Pancreas (tissue), 10 donors: ENCODE measurements at regions not wholly inside any gene's neighbourhood (a gene's known extent, or its start where the extent isn't known, plus 50 kb on each side); places are given as distances from the start of the nearest gene placed in this dataset.
"Not testable (repeated sequence)": the region's sequence is repeated elsewhere in the genome, so short reads cannot be mapped to it uniquely, and the experiment has no call there.

Experiments
- ATAC-seq, 4 donors: fragments of 200-7000 bp; cut with Tn5 transposase; one replicate each; pipeline versions ENCODE4 v1.8.0 to v1.9.1; 2020; ENCODE audit warnings: mild to moderate bottlenecking in 4 of 4, moderate library complexity in 4 of 4
- DNase-seq, 6 donors: peaks; one replicate each; pipeline ENCODE4 v3.0.0-alpha.2; 2020
- FAIRE-seq: peaks from 2 replicates; lab custom pipeline; 2012; peaks lifted over from hg19 to GRCh38; lab: Jason Lieb, UNC
- H3K27ac ChIP-seq, 4 donors: fragments of 200-600 bp; sonication (generic); 1 replicate in 3 of 4; 2 replicates in 1 of 4; pipeline versions ENCODE4 v1.5.0 to v1.8.0; 2020
- H3K27me3 ChIP-seq, 4 donors: fragments of 200-600 bp; one replicate each; pipeline ENCODE4 v1.8.0; 2021
- H3K36me3 ChIP-seq, 3 donors: fragments of 200-600 bp; sonication (generic) in 1 of 3; one replicate each; pipeline versions ENCODE4 v1.5.0 to v1.8.0; 2020 to 2021
- H3K4me1 ChIP-seq, 3 donors: fragments of 200-600 bp; one replicate each; pipeline ENCODE4 v1.8.0; 2021
- H3K4me3 ChIP-seq, 4 donors: fragments of 200-600 bp; sonication (generic) in 2 of 4; one replicate each; pipeline versions ENCODE4 v1.5.0 to v1.8.0; 2020 to 2021
- H3K9me3 ChIP-seq, 4 donors: fragments of 200-600 bp; one replicate each; pipeline ENCODE4 v1.8.0; 2021
- WGBS, 2 donors: extraction: QIAGEN DNeasy Blood & Tissue Kit; methylation state at CpG; one replicate each; pipeline ENCODE4 v1.1.7; 2013; 5-methylcytosine and 5-hydroxymethylcytosine counted together
- intact Hi-C, 3 donors: fragments of 100-400 bp; cut with DNase I; formaldehyde crosslinking; loops; one replicate each; pipeline versions ENCODE4 v1.11.1 to v1.14.2; 2022
- TF ChIP-seq, protein P1 (sequence below), 4 donors: fragments of 200-600 bp; sonication (generic) in 3 of 4; IDR thresholded peaks; one replicate each; pipeline versions ENCODE4 v1.5.0 to v1.8.0; 2021; ENCODE audit warnings: antibody characterized with exemption in 4 of 4
- donor health status: healthy with polysubstance abuse.
- donor health status: DM: no; HTN: no; CAD: no; lungs with moderate emphysema.
- donor health status: DM: no; HTN: no; CAD: no.
- donor health status: control.
- donor health status: control.
- donor health status: Bipolar disorder and iron deficiency.
- donor health status: DM: yes; HTN: yes; CAD: no.
- donor health status: DM: no; HTN: no; CAD: no.
- donor health status: DM: no; HTN: no; CAD: no.
- donor health status: DM: yes; HTN: yes; CAD: no.

DNA sequence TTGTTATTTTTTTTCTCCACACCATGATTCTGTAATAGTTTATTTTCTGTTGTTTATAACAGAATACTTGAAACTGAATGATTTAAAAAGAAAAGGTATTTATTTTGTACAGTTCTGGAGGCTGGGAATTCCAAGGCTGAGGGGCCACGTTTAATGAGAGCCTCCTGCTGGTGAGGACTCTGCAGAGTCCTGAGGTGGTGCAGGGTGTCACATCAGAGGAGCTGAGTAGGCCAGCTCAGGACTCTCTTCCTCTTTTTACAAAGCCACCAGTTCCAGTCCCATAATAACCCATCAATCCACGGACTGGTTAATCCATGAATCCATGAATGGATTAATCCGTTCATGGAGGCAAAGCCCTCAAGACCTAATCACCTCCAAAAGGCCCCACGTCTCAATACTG lies 71.6 kb downstream of the TFAP2A start:
- intact Hi-C loops: no loop called here
- TF ChIP-seq, protein P1, sequence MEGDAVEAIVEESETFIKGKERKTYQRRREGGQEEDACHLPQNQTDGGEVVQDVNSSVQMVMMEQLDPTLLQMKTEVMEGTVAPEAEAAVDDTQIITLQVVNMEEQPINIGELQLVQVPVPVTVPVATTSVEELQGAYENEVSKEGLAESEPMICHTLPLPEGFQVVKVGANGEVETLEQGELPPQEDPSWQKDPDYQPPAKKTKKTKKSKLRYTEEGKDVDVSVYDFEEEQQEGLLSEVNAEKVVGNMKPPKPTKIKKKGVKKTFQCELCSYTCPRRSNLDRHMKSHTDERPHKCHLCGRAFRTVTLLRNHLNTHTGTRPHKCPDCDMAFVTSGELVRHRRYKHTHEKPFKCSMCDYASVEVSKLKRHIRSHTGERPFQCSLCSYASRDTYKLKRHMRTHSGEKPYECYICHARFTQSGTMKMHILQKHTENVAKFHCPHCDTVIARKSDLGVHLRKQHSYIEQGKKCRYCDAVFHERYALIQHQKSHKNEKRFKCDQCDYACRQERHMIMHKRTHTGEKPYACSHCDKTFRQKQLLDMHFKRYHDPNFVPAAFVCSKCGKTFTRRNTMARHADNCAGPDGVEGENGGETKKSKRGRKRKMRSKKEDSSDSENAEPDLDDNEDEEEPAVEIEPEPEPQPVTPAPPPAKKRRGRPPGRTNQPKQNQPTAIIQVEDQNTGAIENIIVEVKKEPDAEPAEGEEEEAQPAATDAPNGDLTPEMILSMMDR (IDR thresholded peaks at IDR 0.05): no peak
- WGBS, 2 donors: 48 to 49% methylated on average over 4 of the region's 4 CpGs
- Histone ChIP-seq H3K27ac (no peak overlapping the region), H3K4me3 (no peak overlapping the region), H3K4me1 (no peaks in the 10 kb centered on the region), H3K36me3 (no peaks in the 10 kb centered on the region), H3K9me3 (no peaks in the 10 kb centered on the region), H3K27me3 (no peaks in the 10 kb centered on the region)
- DNase-seq (no peak), ATAC-seq (no peak), FAIRE-seq (no peak)

DNA sequence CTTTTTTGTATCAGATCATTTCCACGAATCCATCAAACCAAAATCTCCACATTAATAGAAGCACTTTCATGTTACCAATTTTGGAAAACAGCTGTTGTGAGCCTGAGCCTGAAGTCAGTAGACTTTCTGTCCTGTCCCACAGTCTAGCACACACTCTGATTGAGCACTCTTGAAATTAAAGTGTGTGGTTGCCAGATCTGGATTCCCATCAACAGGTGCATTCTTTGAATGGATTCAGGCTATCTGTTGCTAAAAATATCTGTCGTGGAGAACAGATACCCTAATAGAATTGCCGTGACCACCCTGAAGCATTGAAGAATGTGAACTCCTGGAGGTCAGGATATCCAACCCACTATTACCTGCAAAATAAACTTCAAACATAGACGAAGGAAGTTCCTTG lies 73.3 kb downstream of the TFAP2A start:
- Histone ChIP-seq H3K4me3 (no peak overlapping the region), H3K36me3 (no peaks in the 10 kb centered on the region), H3K27ac (no peak overlapping the region), H3K9me3 (no peaks in the 10 kb centered on the region), H3K4me1 (no peaks in the 10 kb centered on the region), H3K27me3 (no peaks in the 10 kb centered on the region)
- WGBS, 2 donors: 33 to 39% methylated on average over 4 of the region's 4 CpGs
- intact Hi-C loops: no loop called here
- DNase-seq (no peak), FAIRE-seq (no peak), ATAC-seq (no peak)
- TF ChIP-seq, protein P1 (IDR thresholded peaks at IDR 0.05): no peak

DNA sequence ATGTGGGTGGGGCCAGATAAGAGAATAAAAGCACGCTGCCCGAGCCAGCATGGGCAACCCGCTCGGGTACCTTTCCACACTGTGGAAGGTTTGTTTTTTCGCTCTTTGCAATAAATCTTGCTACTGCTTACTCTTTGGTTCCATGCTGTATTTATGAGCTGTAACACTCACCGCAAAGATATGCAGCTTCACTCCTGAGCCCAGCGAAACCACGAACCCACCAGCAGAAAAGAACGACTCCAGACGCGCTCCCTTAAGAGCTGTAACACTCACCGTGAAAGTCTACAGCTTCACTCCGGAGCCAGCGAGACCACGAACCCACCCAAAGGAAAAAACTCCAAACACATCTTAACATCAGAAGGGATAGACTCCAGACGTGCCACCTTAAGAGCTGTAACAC lies 76.7 kb downstream of the TFAP2A start:
- no peak for DNase-seq
- WGBS, 2 donors: 77 to 85% methylated on average over 16 of the region's 16 CpGs
- no peak for ATAC-seq

DNA sequence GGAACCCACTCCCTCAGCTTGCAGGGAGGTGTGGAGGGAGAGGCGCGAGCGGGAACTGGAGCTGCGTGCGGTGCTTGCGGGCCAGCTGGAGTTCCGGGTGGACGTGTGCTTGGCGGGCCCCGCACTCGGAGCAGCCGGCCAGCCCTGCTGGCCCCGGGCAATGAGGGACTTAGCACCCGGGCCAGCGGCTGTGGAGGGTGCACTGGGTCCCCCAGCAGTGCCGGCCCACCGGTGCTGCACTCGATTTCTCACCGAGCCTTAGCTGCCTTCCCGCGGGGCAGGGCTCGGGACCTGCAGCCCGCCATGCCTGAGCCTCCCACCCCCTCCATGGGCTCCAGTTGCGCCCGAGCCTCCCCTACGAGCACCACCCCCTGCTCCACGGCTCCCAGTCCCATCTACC lies 77.5 kb downstream of the TFAP2A start:
- H3K9me3 ChIP-seq, H3K27ac ChIP-seq, DNase-seq, H3K4me3 ChIP-seq, ATAC-seq, H3K4me1 ChIP-seq, intact Hi-C loops, H3K27me3 ChIP-seq, FAIRE-seq, H3K36me3 ChIP-seq: not testable (repeated sequence)
- 84 to 93% methylated on average over 18 to 27 of the region's 27 CpGs for WGBS, 2 donors

More for the DNA sequence above, 76.7 kb downstream of the TFAP2A start:
- H3K4me3 ChIP-seq: no peak overlapping the region
- no peak for FAIRE-seq
- H3K36me3 ChIP-seq: no peaks in the 10 kb centered on the region
- TF ChIP-seq, protein P1 (IDR thresholded peaks at IDR 0.05): no peak
- intact Hi-C loops: no loop called here
- H3K27ac ChIP-seq: no peak overlapping the region
- H3K4me1 ChIP-seq: no peaks in the 10 kb centered on the region
- no peaks in the 10 kb centered on the region for H3K9me3 ChIP-seq
- H3K27me3 ChIP-seq: no peaks in the 10 kb centered on the region

DNA sequence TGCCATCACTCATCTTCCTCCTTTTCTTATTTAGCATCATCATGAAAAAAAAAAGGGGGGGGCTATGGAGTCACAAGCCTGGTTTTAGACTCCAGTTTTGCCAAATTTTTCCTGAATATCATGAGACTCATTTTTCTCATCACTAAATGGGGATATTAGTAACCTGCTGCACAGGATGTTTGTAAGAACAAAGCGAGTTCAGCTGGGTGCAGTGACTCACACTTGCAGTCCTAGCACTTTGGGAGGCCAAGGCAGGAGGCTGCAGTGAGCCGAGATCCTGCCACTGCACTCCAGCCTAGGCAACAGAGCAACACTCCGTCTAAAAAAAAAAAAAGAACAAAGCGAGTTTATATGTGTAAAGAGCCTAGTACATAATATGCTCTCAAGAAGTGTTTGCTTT lies 82.8 kb downstream of the TFAP2A start:
- intact Hi-C loops: no loop called here
- DNase-seq (no peak), ATAC-seq (no peak), FAIRE-seq (no peak)
- H3K4me1 ChIP-seq: no peaks in the 10 kb centered on the region
- no peaks in the 10 kb centered on the region for H3K27me3 ChIP-seq
- WGBS, 2 donors: 59 to 71% methylated on average over 4 of the region's 4 CpGs
- H3K4me3 ChIP-seq: no peak overlapping the region
- no peaks in the 10 kb centered on the region for H3K9me3 ChIP-seq
- TF ChIP-seq, protein P1 (IDR thresholded peaks at IDR 0.05): no peak
- H3K27ac ChIP-seq: no peak overlapping the region
- H3K36me3 ChIP-seq: no peaks in the 10 kb centered on the region
